ENCODE measurements at regions not wholly inside any gene's neighbourhood (a gene's known extent, or its start where the extent isn't known, plus 50 kb on each side); places are given as distances from the start of the nearest gene placed in this dataset.

DNA sequence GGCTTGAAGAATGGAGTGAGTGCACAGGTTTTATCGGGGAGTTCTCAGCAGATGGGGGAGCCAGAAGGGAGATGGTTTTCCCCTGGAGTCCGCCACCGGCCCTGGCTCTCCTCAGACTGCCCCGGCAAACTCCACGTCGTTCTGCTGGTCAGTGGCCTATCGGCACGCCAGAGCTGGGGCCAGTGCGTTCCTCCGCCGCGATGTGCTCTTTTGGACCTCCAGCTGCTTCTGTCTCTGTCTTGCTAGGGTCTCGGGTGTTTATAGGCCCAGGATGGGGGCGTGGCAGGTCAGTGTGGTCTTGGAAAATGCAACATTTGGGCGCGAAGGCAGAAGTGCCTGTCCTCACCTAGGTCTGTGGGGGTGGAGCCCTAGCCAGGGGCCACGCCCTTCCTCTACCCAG is 53.0 kb upstream of the ADTRP start:
- H3K4me3 ChIP-seq (ENCODE audit: low read length) = no peak overlapping the region
- TF ChIP-seq, protein P1, sequence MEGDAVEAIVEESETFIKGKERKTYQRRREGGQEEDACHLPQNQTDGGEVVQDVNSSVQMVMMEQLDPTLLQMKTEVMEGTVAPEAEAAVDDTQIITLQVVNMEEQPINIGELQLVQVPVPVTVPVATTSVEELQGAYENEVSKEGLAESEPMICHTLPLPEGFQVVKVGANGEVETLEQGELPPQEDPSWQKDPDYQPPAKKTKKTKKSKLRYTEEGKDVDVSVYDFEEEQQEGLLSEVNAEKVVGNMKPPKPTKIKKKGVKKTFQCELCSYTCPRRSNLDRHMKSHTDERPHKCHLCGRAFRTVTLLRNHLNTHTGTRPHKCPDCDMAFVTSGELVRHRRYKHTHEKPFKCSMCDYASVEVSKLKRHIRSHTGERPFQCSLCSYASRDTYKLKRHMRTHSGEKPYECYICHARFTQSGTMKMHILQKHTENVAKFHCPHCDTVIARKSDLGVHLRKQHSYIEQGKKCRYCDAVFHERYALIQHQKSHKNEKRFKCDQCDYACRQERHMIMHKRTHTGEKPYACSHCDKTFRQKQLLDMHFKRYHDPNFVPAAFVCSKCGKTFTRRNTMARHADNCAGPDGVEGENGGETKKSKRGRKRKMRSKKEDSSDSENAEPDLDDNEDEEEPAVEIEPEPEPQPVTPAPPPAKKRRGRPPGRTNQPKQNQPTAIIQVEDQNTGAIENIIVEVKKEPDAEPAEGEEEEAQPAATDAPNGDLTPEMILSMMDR (IDR thresholded peaks at IDR 0.05; ENCODE audit: insufficient read depth, low read depth, low read length, missing control alignments) = no peak
- DNase-seq (ENCODE audit: low read depth) = no peak

DNA sequence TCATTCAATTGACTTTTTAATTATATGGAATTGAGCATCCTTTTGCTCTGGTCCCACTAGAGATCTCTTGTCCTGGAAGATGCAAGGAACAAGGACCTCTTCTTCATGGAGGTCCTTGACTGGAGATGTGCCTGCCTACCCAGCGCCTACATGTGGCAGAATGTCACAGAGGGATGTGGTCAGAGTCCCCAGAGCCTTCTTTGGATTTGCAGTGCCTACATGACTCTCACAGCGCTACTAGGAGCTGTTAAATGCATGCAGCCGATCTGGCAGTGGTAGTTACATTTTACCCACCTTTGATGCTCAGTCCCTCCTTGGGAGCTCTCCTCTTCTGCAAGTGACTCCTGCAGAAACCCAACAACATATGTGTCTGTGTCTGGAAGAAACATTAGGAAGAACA is 51.9 kb upstream of the ADTRP start:
- DNase-seq (ENCODE audit: low read depth) = no peak
- no peak overlapping the region for H3K4me3 ChIP-seq (ENCODE audit: low read length)

DNA sequence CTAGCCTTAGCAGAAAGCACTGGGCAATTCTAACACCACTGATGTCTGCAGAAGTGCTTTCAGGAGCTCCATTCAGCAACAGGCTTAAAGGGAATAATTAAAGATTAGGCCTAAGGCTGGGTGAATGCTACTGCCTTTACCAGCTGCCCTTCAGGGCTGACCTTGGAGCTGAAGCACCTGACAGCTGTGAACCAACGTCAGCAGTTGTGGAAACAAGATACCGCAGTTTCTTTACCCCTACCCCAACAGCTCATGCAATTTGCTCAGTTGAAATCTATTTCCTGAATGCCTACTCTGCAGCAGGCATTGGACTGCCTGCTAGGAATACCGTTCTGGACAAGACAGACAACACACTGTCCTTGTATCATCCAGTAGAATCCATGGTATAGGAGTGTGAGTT is 51.5 kb upstream of the ADTRP start:
- no peak overlapping the region for H3K4me3 ChIP-seq (ENCODE audit: low read length)
- DNase-seq (ENCODE audit: low read depth) = no peak
- TF ChIP-seq, protein P1 (IDR thresholded peaks at IDR 0.05; ENCODE audit: insufficient read depth, low read depth, low read length, missing control alignments) = no peak

More for the DNA sequence above, 51.9 kb upstream of the ADTRP start:
- TF ChIP-seq, protein P1 (IDR thresholded peaks at IDR 0.05; ENCODE audit: insufficient read depth, low read depth, low read length, missing control alignments) = no peak

DNA sequence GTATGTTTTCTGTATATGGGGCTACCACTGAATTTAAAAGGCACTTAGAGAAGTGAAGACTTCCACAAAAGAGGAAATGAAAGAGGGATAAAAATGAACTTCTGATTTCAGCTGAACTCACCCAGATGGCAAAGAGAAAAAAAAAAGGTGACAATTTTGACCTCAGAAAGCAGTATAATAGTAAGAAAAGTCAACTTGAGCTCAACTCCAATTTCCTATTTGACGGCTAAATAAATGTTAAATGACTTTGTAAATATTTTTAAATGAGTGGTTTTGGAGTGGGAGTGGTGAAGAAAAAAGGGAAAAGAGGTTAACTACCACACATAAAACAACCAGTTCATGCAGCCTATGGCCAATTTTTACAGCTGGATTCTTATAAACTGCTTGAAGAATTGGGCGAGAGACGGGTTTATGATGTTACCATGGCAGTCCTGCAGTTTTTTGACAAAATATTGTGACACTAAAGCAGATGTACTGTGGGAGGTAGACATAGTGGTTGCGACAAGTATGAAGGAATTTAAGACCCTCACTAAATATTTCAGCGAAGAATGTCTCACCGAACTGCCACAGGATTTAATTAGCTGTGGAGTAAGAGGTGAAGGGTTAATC is 49.8 kb upstream of the ADTRP start:
- TF ChIP-seq, protein P1 (IDR thresholded peaks at IDR 0.05; ENCODE audit: insufficient read depth, low read depth, low read length, missing control alignments) = no peak
- DNase-seq (ENCODE audit: low read depth) = no peak
- no peak overlapping the region for H3K4me3 ChIP-seq (ENCODE audit: low read length)
